Stimulated activated CD4-positive, alpha-beta T cell treated with anti-CD3 and anti-CD28 coated beads, Interleukin-4, amount 100 ng/mL, for 48 hours (primary cell): ENCODE measurements at regions not wholly inside any gene's neighbourhood (a gene's known extent, or its start where the extent isn't known, plus 50 kb on each side); places are given as distances from the start of the nearest gene placed in this dataset.
"Not testable (repeated sequence)": the region's sequence is repeated elsewhere in the genome, so short reads cannot be mapped to it uniquely, and the experiment has no call there.

Experiments
- DNase-seq, 2 donors: peaks; one replicate each; pipeline ENCODE4 v3.0.0-alpha.2; 2020; ENCODE audit warnings: low read depth in 2 of 2

DNA sequence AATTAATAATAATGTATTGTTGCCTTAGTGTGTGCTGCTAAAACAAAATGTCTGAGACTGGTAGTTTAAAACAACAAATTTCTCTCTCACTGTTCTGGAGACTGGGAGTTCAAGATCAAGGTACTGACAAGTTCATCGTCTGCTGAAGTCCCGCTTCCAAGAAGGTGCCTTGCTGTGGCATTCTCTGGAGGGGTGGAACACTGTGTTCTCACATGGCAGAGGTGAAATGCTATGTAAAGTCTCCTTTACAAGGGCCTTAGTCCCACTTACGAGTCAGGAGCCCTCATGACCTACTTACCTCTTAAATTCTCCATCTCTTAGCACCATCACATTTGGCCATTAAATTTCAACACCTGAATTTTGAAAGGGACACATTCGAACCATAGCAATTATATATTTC lies 299.2 kb upstream of the RBMS1 start:
- DNase-seq, result no peak

DNA sequence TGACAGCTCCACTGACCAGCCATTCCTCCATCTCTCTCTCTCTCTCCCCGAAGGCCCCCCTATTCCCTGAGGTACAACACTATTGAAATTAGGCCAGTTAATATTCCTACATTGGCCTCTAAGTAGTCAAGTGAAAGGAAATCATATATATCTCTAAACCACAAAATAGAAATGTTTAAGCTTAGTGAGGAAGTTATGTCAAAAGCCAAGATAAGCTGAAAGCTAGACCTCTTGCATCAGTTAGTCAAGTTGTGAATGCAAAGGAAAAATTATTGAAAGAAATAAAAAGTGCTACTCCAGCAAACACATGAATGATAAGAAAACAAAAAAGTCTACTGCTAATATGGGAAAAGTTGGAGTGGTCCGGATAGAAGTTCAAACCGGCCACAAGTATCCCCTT lies 301.3 kb upstream of the RBMS1 start:
- DNase-seq, result no peak

DNA sequence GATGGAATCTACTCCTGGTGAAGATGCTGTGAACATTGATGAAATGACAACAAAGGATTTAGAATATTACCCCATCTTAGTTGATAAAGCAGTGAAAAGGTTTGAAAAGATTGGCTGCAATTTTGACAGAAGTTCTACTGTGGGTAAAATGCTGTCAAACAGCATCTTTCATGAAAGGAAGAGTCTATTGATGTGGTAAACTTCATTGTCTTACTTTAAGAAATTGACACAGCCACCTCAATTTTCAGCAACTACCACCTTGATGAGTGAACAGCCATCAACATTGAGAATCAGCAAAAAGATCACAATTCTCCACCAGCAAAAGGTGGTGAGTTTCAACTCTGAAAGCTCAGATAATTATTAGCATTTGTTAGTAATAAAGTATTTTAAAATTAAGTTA lies 310.3 kb upstream of the RBMS1 start:
- no peak for DNase-seq

DNA sequence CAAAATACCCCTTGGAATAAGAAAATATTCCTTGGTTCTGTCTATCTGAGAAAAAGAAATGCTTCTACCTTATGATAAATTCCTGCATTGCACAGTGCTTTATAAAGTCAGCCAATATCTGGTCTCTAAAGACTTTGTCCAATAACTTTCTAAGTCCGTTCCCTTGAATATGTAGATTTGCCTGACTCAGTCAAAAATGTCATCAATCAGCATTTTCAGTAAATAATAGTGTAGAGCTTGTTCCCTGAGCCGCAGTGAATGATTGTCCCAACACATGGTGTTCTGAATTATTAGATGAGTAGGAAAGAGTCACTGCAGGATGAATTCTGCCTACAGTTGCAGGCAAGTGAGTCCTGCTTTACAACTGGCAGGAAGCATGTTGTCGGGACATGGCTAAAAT lies 316.8 kb upstream of the RBMS1 start:
- no peak for DNase-seq

DNA sequence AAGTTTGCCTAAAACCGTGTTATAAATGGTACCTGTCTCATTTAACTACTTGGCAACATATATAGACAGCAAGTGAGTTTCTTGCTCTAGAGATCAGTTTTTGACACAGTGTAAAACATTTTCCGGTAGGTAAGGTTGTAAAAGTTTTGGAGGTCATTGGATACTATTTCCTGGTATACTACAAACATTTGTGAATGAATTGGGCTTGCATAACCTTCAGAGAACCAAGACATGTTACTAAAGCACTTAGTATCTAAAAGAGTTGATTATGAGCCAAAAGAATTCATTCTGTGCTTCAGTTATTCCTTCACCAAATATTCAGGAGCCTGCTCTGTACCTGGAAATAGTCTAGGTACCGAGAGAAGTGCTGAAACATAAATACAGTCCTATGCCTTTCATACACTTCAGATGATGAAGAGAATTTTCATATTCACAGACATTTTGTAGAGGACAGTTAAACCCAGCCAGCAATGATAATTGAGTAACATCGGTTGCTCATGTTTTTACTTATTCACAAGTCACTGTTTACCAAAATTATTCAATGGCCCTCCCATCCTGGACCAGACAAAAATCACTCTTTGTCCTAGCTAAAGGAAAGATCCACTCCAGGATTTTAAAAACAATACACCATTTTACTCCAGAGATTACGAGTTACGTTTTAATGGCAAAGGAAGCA lies 319.4 kb upstream of the RBMS1 start:
- DNase-seq, result no peak

DNA sequence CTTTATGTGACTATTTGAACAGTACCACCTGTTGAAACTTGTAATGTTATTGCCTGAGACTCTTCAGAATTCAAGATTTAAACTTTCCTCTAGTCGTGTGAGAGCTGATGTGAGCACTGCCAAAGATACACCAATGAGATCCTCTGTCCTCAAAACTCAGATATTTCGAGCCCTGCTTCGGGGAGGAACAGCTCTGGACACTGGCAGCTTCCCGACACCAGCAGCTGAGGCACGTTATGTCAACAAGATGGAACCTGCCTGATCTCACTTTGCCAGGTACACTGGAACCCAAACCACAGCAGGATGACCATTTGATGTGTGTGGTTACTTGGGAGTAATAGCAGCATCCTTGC lies 319.9 kb upstream of the RBMS1 start:
- DNase-seq, result no peak

DNA sequence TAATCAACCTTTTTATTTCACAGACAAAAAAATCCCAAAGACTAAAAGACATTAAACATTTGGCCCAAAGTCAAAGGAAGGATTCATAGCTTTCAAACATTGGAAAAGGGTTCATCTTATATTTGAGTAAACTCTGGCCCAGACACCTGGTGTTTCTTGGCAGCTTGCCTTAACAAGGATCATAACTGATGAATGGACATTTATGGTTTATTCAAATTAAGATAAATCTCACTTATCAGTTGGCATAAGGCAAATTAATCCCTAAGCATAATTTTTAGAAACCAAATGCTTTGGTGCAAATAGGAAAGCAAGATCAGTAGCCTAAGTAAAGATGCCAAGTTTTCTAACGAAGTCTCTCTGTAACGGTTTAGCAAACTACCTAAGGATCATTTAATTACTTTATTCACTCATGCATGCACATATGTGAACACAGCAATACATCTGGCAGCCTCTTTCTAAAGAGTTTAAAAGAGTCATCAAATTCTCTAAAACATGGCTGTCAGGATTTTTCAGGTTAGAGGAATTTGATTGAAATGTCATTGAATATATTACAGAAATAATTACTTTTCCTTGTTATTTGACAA lies 323.4 kb upstream of the RBMS1 start:
- no peak for DNase-seq

DNA sequence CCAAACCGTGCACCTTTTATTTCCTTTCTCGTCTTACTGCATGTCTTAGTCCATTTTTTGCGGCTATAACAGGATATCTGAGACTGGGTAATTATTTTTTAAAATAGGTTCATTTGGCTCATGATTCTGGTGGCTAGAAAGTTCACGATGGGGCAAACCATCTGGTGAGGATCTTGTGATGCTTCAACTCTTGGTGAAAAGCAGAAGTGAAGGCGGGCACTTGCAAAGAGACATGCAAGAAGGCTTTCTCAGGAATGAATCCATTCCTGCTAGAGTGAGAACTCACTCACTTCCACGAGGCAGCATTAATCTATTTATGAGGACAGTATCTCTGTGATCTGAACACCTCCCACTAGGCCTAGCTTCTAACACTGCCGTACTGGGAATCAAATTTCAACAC lies 327.1 kb upstream of the RBMS1 start:
- DNase-seq, result no peak

DNA sequence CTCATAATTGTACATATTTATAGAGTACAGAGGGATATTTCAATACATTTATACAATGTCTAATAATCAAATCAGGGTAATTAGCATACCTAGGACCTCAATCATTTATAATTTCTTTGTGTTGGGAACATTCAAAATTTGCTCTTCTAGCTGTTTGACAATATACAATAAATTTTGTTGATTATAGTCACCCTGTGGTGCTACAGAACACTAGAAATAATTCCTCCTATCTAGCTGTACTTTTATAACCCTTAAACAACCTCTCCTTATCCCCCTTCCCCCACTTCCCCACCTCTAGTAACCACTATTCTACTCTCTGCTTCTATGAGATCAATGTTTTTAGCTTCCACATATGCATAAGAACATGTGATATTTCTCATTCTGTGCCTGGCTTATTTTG lies 328.4 kb upstream of the RBMS1 start:
- DNase-seq, result no peak

DNA sequence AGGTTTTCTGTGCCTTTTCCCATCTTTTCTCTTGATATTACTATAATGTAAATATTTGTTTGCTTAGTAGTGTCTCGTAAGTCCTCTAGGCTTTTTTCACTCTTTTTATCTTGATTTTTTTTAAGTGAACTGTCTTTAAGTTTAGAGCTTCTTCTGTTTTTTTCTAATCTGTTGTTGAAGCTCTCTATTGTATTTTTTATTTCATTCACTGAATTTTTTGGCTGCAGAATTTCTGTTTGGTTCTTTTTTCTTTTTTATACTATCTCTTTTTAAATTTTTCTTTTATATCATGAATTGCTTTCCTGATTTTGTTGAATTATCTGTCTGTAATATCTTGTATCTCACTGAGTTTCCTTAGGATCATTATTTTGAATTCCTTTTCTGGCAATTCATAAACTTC lies 331.8 kb upstream of the RBMS1 start:
- no peak for DNase-seq

DNA sequence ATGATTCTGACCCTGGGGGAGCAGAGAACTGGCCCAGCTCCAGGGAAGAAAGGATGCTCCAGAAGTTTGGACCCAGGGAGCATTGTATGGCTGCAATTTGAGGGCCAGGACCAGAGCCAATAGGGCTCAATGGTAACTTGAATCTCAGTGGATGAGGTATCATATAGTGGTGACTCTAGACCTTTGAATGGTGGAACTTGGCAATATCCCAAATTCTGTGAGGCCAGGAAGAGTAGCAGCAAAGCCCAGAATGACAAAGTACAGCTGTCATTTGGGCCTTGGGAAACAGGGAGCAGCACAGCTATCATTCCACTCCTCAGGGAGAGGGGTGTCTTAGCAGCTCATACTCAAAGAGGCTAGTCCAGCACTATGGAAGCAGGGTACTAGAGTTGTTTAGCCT lies 332.9 kb upstream of the RBMS1 start:
- no peak for DNase-seq

DNA sequence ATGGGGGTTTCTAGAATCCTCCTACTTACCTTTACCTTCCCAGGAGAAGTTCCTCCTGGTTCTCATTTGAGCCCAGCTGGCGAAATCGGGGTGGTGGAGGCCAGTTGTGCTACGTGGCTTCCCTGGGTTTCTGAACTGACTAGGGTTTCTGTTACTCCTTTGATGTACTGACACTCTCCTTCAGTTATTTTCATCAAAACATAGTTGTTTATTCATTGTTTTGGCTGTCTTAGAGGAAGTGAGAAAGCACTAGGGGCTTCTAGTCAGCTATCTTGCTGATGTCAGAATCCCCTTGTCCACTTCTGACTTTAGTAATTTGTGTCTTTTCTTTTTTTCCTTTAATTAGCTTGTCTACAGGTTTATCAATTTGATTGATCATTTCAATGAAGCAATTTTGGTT lies 332.2 kb upstream of the TANK start:
- no peak for DNase-seq

DNA sequence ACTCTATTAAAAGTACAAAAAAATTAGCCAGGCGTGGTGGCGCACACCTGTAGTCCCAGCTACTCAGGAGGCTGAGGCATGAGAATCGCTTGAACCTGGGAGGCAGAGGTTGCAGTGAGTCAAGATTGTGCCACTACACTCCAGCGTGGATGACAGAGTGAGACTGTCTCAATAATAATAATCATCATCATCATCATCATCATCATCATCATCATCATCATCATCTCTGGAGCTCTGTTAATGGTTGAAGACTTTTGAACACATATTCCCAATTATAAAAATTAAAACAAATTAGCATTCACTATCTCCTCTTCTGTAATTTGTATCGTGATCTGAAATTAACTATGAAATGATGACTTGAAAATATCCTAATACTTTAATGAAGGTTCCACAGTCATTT lies 327.8 kb upstream of the TANK start:
- not testable (repeated sequence) for DNase-seq

DNA sequence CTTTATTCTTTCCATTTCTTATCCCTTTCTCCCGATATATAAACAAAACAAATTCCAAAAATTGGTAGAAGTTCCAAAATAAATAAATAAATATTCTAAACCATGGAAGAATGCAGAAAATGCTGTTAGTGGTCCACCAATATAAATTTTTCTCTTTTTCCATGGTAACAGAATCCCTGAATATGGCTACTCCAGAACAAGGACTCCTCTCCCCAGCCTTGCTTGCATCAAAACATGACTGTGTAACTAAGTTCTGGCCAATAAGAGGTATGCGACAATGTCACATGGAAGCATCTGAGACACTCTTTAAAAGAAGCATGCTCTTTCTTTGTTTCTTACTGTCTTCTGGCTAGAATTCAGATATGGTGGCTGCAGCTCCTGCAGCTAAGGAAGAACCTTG lies 325.1 kb upstream of the TANK start:
- no peak for DNase-seq

DNA sequence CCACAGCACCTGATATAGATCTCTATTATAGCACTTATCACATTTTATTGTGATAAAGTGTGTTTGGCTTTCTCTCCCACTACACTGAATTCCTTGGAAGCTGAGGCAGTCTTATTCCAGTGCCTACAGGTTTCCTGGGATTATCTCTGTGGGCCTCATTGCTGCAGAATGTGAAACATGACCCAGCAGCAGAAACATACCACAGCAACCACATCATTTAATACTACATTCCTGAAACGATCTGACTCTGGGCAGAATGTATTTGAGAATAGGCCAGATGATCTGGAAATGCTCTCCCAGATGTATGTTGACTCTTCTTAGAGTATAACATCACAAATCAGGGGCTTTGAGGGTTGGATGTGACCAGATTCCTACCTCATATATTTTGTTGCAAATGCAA lies 323.5 kb upstream of the TANK start:
- no peak for DNase-seq

DNA sequence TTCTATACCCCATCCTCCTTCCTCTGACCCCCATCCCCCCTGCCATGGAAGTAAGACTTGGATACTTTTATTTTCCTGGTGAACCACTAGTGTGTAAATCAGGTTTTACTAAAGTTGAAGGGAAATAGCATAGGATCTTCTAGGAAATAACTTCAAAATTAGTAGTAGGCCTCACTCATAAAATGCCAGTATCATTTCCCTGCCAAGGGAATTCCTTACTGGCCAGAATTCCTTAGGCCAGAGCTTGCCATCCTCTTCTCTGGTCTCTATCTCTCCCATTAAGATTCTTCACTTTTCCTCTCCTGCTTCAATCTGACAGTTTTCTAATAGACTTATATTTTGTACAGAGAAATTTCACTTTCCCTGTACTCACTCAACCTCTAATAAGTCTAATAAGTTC lies 322.8 kb upstream of the TANK start:
- no peak for DNase-seq

DNA sequence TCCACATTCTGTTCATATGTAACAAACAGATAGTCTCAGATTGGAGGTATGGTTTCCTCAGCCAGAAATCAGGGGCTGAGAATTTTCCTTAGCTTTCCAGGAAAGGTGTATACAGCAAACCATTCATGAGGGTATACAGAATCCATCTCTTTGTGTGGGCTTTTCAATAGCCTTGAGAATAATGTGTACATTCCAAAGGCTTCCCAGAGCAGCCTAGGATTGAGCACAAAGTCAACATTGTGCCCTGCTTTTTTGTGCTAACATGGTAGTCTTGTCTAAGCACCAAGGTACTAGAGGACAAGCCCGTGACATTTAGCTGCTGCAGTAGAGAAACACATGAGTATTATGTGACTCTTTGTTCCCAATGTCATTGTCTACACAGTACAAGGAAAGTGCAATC lies 322.1 kb upstream of the TANK start:
- DNase-seq, result no peak

DNA sequence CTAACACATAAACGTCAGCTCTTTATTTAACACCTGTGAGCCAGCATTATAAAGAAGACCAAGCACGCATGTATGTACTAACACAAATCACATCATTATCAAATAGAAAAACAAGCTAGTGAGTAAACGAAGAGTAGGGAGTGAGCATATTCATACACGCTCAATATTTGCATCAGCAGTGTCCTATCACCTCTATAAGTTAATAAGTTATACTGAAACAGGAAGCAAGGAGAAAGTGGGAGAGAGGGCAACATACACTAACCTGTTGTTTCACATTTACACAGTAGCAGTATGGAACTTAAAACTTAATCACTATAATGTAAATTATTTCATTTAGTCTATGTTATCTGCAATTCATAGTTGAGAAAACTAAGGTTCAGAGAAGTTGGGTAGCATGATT lies 321.5 kb upstream of the TANK start:
- no peak for DNase-seq

DNA sequence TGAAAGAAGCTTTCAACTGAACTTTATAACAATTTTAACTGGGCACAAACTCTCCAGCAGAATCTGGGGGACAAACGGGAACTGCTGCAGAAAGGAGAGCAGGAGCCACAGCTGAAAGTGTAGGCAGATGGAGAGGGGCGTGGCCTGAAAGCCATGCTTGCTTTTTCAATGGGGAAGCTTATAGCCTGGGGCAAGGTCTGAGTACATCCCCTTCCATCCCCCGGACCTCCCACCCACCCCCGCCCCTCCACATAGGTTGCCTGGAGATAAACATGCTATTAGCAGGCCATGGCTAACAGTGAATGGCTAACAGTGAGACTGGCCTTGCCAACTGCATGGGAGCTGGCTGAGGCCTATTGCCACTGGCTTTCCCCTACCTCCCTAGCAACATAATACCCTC lies 317.9 kb upstream of the TANK start:
- DNase-seq, result no peak

DNA sequence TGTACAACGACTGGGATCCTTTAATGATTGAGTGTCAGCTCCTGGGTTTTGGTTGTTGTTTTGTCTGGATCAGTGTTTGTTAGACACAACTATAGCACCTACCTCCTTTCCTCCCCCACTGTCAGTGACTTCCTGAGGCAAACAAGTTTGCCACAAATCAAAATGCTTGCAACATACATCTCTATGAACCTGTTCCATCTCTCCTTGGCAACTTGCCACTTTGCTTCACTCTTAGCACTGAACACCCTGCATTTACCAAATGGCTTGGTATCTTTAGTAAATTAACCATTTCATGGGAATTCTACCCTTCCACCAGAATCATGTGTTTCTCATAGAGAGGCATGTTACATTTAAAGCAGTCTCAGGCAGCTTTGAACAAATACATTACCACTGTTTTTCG lies 301.1 kb upstream of the TANK start:
- DNase-seq, result no peak

DNA sequence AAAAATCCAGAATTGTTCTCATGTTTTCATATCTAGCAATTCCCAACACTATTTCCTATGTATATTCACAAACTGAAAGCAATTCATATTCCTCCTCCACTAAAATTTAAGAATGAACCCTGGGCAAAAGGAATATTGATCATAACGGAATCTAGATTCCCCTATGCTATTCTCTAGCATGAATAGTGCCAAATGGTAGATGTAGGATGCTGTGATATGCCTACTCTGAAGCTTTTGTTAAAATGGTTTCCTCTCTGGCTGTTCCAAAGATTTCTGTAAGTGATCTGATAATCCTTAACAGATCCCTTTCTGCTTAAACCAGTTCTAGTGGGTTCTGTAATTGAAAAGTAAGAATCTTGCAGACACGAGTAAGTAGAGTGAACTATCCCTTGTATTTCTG lies 298.0 kb upstream of the TANK start:
- no peak for DNase-seq

DNA sequence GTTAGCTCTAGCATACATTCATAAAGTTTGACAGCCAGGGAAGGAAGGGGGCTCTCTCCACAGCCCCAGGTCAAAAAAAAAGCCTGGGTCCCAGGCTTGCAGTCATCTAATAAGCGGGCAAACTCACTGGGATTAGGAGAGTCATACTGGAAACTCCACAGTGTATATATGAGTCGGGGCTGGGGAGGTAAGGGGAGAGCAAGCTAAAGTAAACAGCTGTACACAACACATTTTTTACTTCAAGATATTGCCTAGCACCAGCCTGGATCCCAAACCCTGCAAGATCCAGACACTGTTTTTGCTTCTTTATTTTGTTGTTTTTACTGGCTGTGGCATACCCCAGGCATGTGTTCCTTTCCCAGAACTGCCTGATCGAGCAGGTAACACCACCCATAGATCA lies 291.3 kb upstream of the TANK start:
- DNase-seq, result no peak

DNA sequence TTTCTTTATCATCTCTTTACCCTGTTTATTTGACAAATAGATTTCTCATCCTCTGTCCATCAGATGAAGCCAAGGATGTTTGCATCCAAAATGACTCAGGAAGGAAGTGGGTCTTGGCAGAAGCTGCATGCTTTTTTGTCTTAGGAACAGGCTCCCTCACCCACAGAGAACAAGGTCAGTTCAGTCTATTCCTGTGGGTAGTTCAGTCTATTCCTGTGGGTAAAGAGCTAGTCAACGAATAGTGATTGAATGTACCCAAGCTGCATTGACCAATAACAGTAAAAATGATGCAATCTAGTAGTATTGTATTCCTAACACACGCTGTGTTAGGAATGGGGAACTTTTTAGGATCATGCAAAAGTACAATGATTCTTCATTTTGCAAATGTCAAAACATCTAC lies 290.8 kb upstream of the TANK start:
- DNase-seq, result no peak

DNA sequence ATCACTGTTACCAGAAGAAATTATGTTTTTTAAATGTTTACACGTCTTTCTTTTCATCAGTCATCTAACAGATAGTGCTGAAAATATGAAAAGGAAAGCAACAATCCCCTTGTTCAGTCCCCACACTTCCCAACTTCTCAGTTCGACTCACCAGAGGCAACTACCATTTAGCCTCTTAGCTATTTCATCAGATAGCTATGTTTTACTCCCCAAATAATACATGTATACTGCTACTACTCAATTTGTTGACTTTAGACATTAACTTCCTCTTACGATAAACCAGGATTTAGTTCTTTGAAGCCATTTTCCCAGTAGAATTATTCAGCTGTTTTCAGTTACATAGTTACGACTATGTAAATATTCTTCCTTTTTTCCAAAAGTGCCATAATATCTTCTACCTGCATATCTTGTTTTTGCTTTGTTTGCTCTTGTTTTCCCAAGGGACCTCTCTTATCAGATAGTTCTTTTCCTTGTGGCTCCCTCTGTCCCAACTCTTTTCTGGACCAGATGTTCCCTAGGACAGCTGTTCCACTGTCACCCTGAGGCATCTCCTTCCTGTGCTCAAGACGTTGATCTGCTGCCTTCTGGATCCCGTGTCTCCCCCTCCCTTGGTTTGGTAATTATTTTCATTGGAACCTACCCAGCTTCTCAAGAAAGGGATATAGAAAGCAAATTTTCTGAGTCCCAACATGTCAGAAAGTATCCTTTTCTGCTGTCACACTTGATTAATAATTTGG lies 289.3 kb upstream of the TANK start:
- DNase-seq, result no peak
